ENCODE measurements at regions not wholly inside any gene's neighbourhood (a gene's known extent, or its start where the extent isn't known, plus 50 kb on each side); places are given as distances from the start of the nearest gene placed in this dataset.
"Not testable (repeated sequence)": the region's sequence is repeated elsewhere in the genome, so short reads cannot be mapped to it uniquely, and the experiment has no call there.

- CTCF ChIA-PET; H3K9me3 ChIP-seq; H3K36me3 ChIP-seq (ENCODE audit: control insufficient read depth in 2 of 2, extremely low read depth in 1 of 2, insufficient read depth in 1 of 2, low read length in 1 of 2); ATAC-seq (replicated peaks in 1 of 4); H3K4me3 ChIP-seq (ENCODE audit: control insufficient read depth in 1 of 2, extremely low read depth in 1 of 2, low read length in 1 of 2); DNase-seq; H3K27ac ChIP-seq (ENCODE audit: low read length); H3K9me3 Mint-ChIP-seq; H3K4me3 Mint-ChIP-seq; H3K27ac Mint-ChIP-seq; POLR2A ChIA-PET; H3K27me3 Mint-ChIP-seq; H3K27me3 ChIP-seq (replicated peaks in 1 of 2; ENCODE audit: control insufficient read depth in 2 of 2, extremely low read depth in 1 of 2, insufficient read depth in 2 of 2, low read length in 1 of 2): not testable (repeated sequence)
- Mint-ChIP-seq H3K4me1 (peaks cover 16 to 26% (median 16%) of the 10 kb centered on the region in 3 donors), H3K36me3 (peaks cover 26% of the 10 kb centered on the region)
- 97% methylated on average over 13 of the region's 16 CpGs for WGBS (ENCODE audit: insufficient coverage)
- peaks cover under 1 to 11% of the 10 kb centered on the region in 2 experiments for H3K4me1 ChIP-seq (ENCODE audit: control insufficient read depth in 1 of 2, extremely low read depth in 1 of 2, insufficient read depth in 2 of 2, low read length in 2 of 2)
Measured at GRCh38 chr16:29219562-29219961, 186.9 kb downstream of the NPIPB11 start.

- H3K4me3 Mint-ChIP-seq; H3K9me3 Mint-ChIP-seq; H3K27me3 ChIP-seq (replicated peaks in 1 of 2; ENCODE audit: control insufficient read depth in 2 of 2, extremely low read depth in 1 of 2, insufficient read depth in 2 of 2, low read length in 1 of 2); H3K27me3 Mint-ChIP-seq; CTCF ChIA-PET; H3K9me3 ChIP-seq; H3K27ac ChIP-seq (ENCODE audit: low read length); POLR2A ChIA-PET; H3K4me1 ChIP-seq (ENCODE audit: control insufficient read depth in 1 of 2, extremely low read depth in 1 of 2, insufficient read depth in 2 of 2, low read length in 2 of 2); H3K27ac Mint-ChIP-seq; DNase-seq; H3K36me3 ChIP-seq (ENCODE audit: control insufficient read depth in 2 of 2, extremely low read depth in 1 of 2, insufficient read depth in 1 of 2, low read length in 1 of 2); H3K4me3 ChIP-seq (ENCODE audit: control insufficient read depth in 1 of 2, extremely low read depth in 1 of 2, low read length in 1 of 2); ATAC-seq (replicated peaks in 1 of 4): not testable (repeated sequence)
- WGBS (ENCODE audit: insufficient coverage) = 100% methylated on average over 16 of the region's 26 CpGs
- Mint-ChIP-seq H3K36me3 (peaks cover 26% of the 10 kb centered on the region), H3K4me1 (peaks cover 7 to 24% (median 11%) of the 10 kb centered on the region in 3 donors)
Measured at GRCh38 chr16:29218649-29219048, 187.9 kb downstream of the NPIPB11 start.

GRCh38 chr16:29218171-29218570 is 188.3 kb downstream of the NPIPB11 start:
- DNase-seq; H3K4me1 ChIP-seq (ENCODE audit: control insufficient read depth in 1 of 2, extremely low read depth in 1 of 2, insufficient read depth in 2 of 2, low read length in 2 of 2); H3K27me3 Mint-ChIP-seq; ATAC-seq (replicated peaks in 1 of 4); CTCF ChIA-PET; H3K4me3 Mint-ChIP-seq; H3K9me3 Mint-ChIP-seq; H3K27ac Mint-ChIP-seq; H3K27ac ChIP-seq (ENCODE audit: low read length); H3K36me3 ChIP-seq (ENCODE audit: control insufficient read depth in 2 of 2, extremely low read depth in 1 of 2, insufficient read depth in 1 of 2, low read length in 1 of 2); H3K9me3 ChIP-seq; H3K27me3 ChIP-seq (replicated peaks in 1 of 2; ENCODE audit: control insufficient read depth in 2 of 2, extremely low read depth in 1 of 2, insufficient read depth in 2 of 2, low read length in 1 of 2); POLR2A ChIA-PET; H3K4me3 ChIP-seq (ENCODE audit: control insufficient read depth in 1 of 2, extremely low read depth in 1 of 2, low read length in 1 of 2): not testable (repeated sequence)
- H3K36me3 Mint-ChIP-seq = peaks cover 26% of the 10 kb centered on the region
- 97% methylated on average over 5 of the region's 16 CpGs for WGBS (ENCODE audit: insufficient coverage)
- peaks cover 2 to 22% (median 11%) of the 10 kb centered on the region in 3 donors for H3K4me1 Mint-ChIP-seq

GRCh38 chr16:29217752-29218126 is 188.8 kb downstream of the NPIPB11 start:
- ATAC-seq (replicated peaks in 1 of 4); H3K4me3 Mint-ChIP-seq; H3K9me3 ChIP-seq; H3K36me3 ChIP-seq (ENCODE audit: control insufficient read depth in 2 of 2, extremely low read depth in 1 of 2, insufficient read depth in 1 of 2, low read length in 1 of 2); H3K27me3 ChIP-seq (replicated peaks in 1 of 2; ENCODE audit: control insufficient read depth in 2 of 2, extremely low read depth in 1 of 2, insufficient read depth in 2 of 2, low read length in 1 of 2); H3K4me3 ChIP-seq (ENCODE audit: control insufficient read depth in 1 of 2, extremely low read depth in 1 of 2, low read length in 1 of 2); H3K27ac ChIP-seq (ENCODE audit: low read length); H3K9me3 Mint-ChIP-seq; POLR2A ChIA-PET; H3K27me3 Mint-ChIP-seq; H3K4me1 ChIP-seq (ENCODE audit: control insufficient read depth in 1 of 2, extremely low read depth in 1 of 2, insufficient read depth in 2 of 2, low read length in 2 of 2); CTCF ChIA-PET; H3K27ac Mint-ChIP-seq: not testable (repeated sequence)
- Mint-ChIP-seq H3K36me3 (peaks cover 24% of the 10 kb centered on the region), H3K4me1 (peaks cover 0 to 22% (median 10%) of the 10 kb centered on the region in 3 donors)
- WGBS (ENCODE audit: insufficient coverage) = 100% methylated on average over 3 of the region's 16 CpGs
- peak in 1 of 35 experiments; percentile 10 for DNase-seq

GRCh38 chr16:29217104-29217751 is 189.3 kb downstream of the NPIPB11 start:
- ATAC-seq (replicated peaks in 1 of 4); H3K9me3 Mint-ChIP-seq; H3K4me1 ChIP-seq (ENCODE audit: control insufficient read depth in 1 of 2, extremely low read depth in 1 of 2, insufficient read depth in 2 of 2, low read length in 2 of 2); H3K27me3 ChIP-seq (replicated peaks in 1 of 2; ENCODE audit: control insufficient read depth in 2 of 2, extremely low read depth in 1 of 2, insufficient read depth in 2 of 2, low read length in 1 of 2); CTCF ChIA-PET; POLR2A ChIA-PET; H3K27ac ChIP-seq (ENCODE audit: low read length); H3K9me3 ChIP-seq; H3K36me3 ChIP-seq (ENCODE audit: control insufficient read depth in 2 of 2, extremely low read depth in 1 of 2, insufficient read depth in 1 of 2, low read length in 1 of 2); H3K4me3 Mint-ChIP-seq; H3K27me3 Mint-ChIP-seq; H3K4me3 ChIP-seq (ENCODE audit: control insufficient read depth in 1 of 2, extremely low read depth in 1 of 2, low read length in 1 of 2): not testable (repeated sequence)
- H3K4me1 Mint-ChIP-seq = peaks cover 0 to 22% (median 10%) of the 10 kb centered on the region in 3 donors
- H3K36me3 Mint-ChIP-seq = peaks cover 24% of the 10 kb centered on the region
- DNase-seq = peak in 1 of 35 experiments; percentile 3
- 79% methylated on average over 7 of the region's 22 CpGs for WGBS (ENCODE audit: insufficient coverage)
- H3K27ac Mint-ChIP-seq = peak overlapping the region; percentile 20 to 44

- H3K9me3 ChIP-seq; H3K27ac ChIP-seq (ENCODE audit: low read length); H3K27me3 Mint-ChIP-seq; H3K4me3 ChIP-seq (ENCODE audit: control insufficient read depth in 1 of 2, extremely low read depth in 1 of 2, low read length in 1 of 2); H3K27me3 ChIP-seq (replicated peaks in 1 of 2; ENCODE audit: control insufficient read depth in 2 of 2, extremely low read depth in 1 of 2, insufficient read depth in 2 of 2, low read length in 1 of 2); H3K36me3 ChIP-seq (ENCODE audit: control insufficient read depth in 2 of 2, extremely low read depth in 1 of 2, insufficient read depth in 1 of 2, low read length in 1 of 2); H3K4me1 ChIP-seq (ENCODE audit: control insufficient read depth in 1 of 2, extremely low read depth in 1 of 2, insufficient read depth in 2 of 2, low read length in 2 of 2); CTCF ChIA-PET; H3K9me3 Mint-ChIP-seq; H3K4me3 Mint-ChIP-seq; DNase-seq; POLR2A ChIA-PET: not testable (repeated sequence)
- ATAC-seq (replicated peaks in 1 of 4) = peak in 3 of 4 experiments; percentile 56 to 80 (median 70)
- no CpG with 5 or more reads among the region's 3 CpGs for WGBS (ENCODE audit: insufficient coverage)
- peak overlapping the region in 1 of 2 donors; percentile 36 for H3K27ac Mint-ChIP-seq
- H3K36me3 Mint-ChIP-seq = peaks cover 27% of the 10 kb centered on the region
- peaks cover 0 to 12% (median 10%) of the 10 kb centered on the region in 3 donors for H3K4me1 Mint-ChIP-seq
Measured at GRCh38 chr16:29213770-29214169, 192.7 kb downstream of the NPIPB11 start.

GRCh38 chr16:29213251-29213650 is 193.3 kb downstream of the NPIPB11 start:
- H3K9me3 ChIP-seq; POLR2A ChIA-PET; H3K36me3 ChIP-seq (ENCODE audit: control insufficient read depth in 2 of 2, extremely low read depth in 1 of 2, insufficient read depth in 1 of 2, low read length in 1 of 2); H3K9me3 Mint-ChIP-seq; H3K27me3 ChIP-seq (replicated peaks in 1 of 2; ENCODE audit: control insufficient read depth in 2 of 2, extremely low read depth in 1 of 2, insufficient read depth in 2 of 2, low read length in 1 of 2); H3K4me3 ChIP-seq (ENCODE audit: control insufficient read depth in 1 of 2, extremely low read depth in 1 of 2, low read length in 1 of 2); CTCF ChIA-PET; H3K27ac Mint-ChIP-seq; H3K4me1 ChIP-seq (ENCODE audit: control insufficient read depth in 1 of 2, extremely low read depth in 1 of 2, insufficient read depth in 2 of 2, low read length in 2 of 2); DNase-seq; H3K27ac ChIP-seq (ENCODE audit: low read length); ATAC-seq (replicated peaks in 1 of 4); H3K27me3 Mint-ChIP-seq; H3K4me3 Mint-ChIP-seq: not testable (repeated sequence)
- peaks cover 24% of the 10 kb centered on the region for H3K36me3 Mint-ChIP-seq
- peaks cover 0 to 10% (median 10%) of the 10 kb centered on the region in 3 donors for H3K4me1 Mint-ChIP-seq
- 100% methylated on average over 3 of the region's 6 CpGs for WGBS (ENCODE audit: insufficient coverage)

All from T-cell (primary cell).